GM21423 (cell line): ENCODE measurements at regions not wholly inside any gene's neighbourhood (a gene's known extent, or its start where the extent isn't known, plus 50 kb on each side); places are given as distances from the start of the nearest gene placed in this dataset.
"Not testable (repeated sequence)": the region's sequence is repeated elsewhere in the genome, so short reads cannot be mapped to it uniquely, and the experiment has no call there.

ENCODE experiments used
- ATAC-seq: cut with Tn5 transposase; IDR thresholded peaks from one replicate; pipeline ENCODE4 v1.9.1; 2021; ENCODE audit warnings: mild to moderate bottlenecking, moderate library complexity; ENCODE audit not compliant: unreplicated experiment

GRCh38 chr12:28023156-28023887 is 50.8 kb upstream of the PTHLH start:
- no peak for ATAC-seq

- ATAC-seq: no peak
Observed at GRCh38 chr12:28024231-28024995, 51.9 kb upstream of the PTHLH start.

- no peak for ATAC-seq
Observed at GRCh38 chr12:28025821-28026505, 53.4 kb upstream of the PTHLH start.

GRCh38 chr12:28026701-28027100 is 54.2 kb upstream of the PTHLH start:
- no peak for ATAC-seq

GRCh38 chr12:28027328-28027727 is 54.8 kb upstream of the PTHLH start:
- ATAC-seq: no peak

- no peak for ATAC-seq
Observed at GRCh38 chr12:28027947-28028724, 55.6 kb upstream of the PTHLH start.

GRCh38 chr12:28032811-28033537 is 60.4 kb upstream of the PTHLH start:
- ATAC-seq: no peak

- no peak for ATAC-seq
Observed at GRCh38 chr12:28033538-28033915, 61.0 kb upstream of the PTHLH start.

GRCh38 chr12:28034271-28034670 is 61.7 kb upstream of the PTHLH start:
- no peak for ATAC-seq

- ATAC-seq: no peak
Observed at GRCh38 chr12:28035500-28035899, 63.0 kb upstream of the PTHLH start.

- ATAC-seq: no peak
Observed at GRCh38 chr12:28036940-28037339, 64.4 kb upstream of the PTHLH start.

- no peak for ATAC-seq
Observed at GRCh38 chr12:28040246-28040645, 67.7 kb upstream of the PTHLH start.

- ATAC-seq: not testable (repeated sequence)
Observed at GRCh38 chr12:28046600-28046999, 74.1 kb upstream of the PTHLH start.

- no peak for ATAC-seq
Observed at GRCh38 chr12:28050606-28051005, 78.1 kb upstream of the PTHLH start.

GRCh38 chr12:28051516-28052354 is 79.2 kb upstream of the PTHLH start:
- ATAC-seq: no peak

GRCh38 chr12:28053564-28053963 is 81.0 kb upstream of the PTHLH start:
- ATAC-seq: no peak

GRCh38 chr12:28054583-28054982 is 82.0 kb upstream of the PTHLH start:
- ATAC-seq: no peak

GRCh38 chr12:28057856-28058615 is 85.5 kb upstream of the PTHLH start:
- no peak for ATAC-seq

- ATAC-seq: no peak
Observed at GRCh38 chr12:28059220-28059619, 86.7 kb upstream of the PTHLH start.
